ENCODE measurements at regions not wholly inside any gene's neighbourhood (a gene's known extent, or its start where the extent isn't known, plus 50 kb on each side); places are given as distances from the start of the nearest gene placed in this dataset.

DNA sequence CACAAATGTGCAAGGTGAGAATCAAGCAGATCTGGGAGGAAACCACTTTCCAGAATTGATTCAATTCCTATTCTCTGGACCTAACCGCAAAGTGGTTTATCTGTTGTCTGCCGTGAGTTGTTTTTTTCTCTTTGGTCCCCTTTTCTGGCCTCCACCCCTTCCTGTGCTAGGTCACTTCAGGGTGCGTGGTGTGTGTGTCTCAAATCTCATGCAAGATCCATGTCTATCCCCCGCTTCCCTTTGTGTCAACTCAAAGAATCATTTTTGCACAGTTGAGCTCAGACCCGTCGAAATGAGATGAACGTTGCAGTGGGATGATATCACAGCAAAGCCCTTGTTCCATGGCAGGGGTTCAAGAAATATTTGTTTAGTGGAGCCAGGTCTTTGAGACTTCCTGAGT, 184.5 kb downstream of the GATA3 start:
- Histone ChIP-seq H3K36me3 (ENCODE audit: control insufficient read depth in 2 of 2, extremely low read depth in 1 of 2, insufficient read depth in 2 of 2, low read length in 2 of 2) (no peaks in the 10 kb centered on the region), H4K20me1 (replicated peaks; ENCODE audit: control insufficient read depth, extremely low read depth, insufficient read depth, low read length) (no peaks in the 10 kb centered on the region), H2AFZ (ENCODE audit: low read depth, low read length) (no peak overlapping the region), H3K4me2 (ENCODE audit: insufficient read depth, low read length) (no peak overlapping the region), H3K9me1 (replicated peaks; ENCODE audit: control insufficient read depth, extremely low read depth, insufficient read depth, low read length) (no peaks in the 10 kb centered on the region), H3K27me3 (ENCODE audit: control insufficient read depth in 2 of 2, insufficient read depth in 2 of 2, low read length in 2 of 2) (no peaks in the 10 kb centered on the region), H3K27ac (ENCODE audit: insufficient read depth, low read depth, low read length) (no peak overlapping the region), H3K4me1 (ENCODE audit: control insufficient read depth, extremely low read depth, insufficient read depth, low read length) (no peaks in the 10 kb centered on the region), H3K79me2 (ENCODE audit: control insufficient read depth, insufficient read depth, low read length) (no peaks in the 10 kb centered on the region), H3K9ac (replicated peaks; ENCODE audit: extremely low read depth, insufficient read depth, low read length) (no peak overlapping the region), H3K9me3 (replicated peaks; ENCODE audit: control insufficient read depth, insufficient read depth, low read length) (no peaks in the 10 kb centered on the region), H3K4me3 (replicated peaks in 1 of 3; ENCODE audit: insufficient read depth in 1 of 3, low read depth in 1 of 3, low read length in 3 of 3) (no peak overlapping the region)
- FAIRE-seq (no peak), DNase-seq (ENCODE audit: low read depth, low spot score) (no peak)
- TF ChIP-seq POLR2A (IDR thresholded peaks at IDR 0.05; ENCODE audit: low read depth, low read length) (no peak), JUN (IDR thresholded peaks at IDR 0.05; ENCODE audit: borderline replicate concordance, insufficient read depth, insufficient read length, low read depth) (no peak), CTCF (IDR thresholded peaks at IDR 0.05; ENCODE audit: extremely low read depth in 1 of 2, insufficient read depth in 1 of 2, low read depth in 1 of 2, low read length in 2 of 2) (no peak), FOS (IDR thresholded peaks at IDR 0.05; ENCODE audit: borderline replicate concordance, insufficient read depth, low read length) (no peak), GATA2 (IDR thresholded peaks at IDR 0.05; ENCODE audit: insufficient read depth, insufficient read length, low read depth, low read length) (no peak), EZH2 (IDR thresholded peaks at IDR 0.05; ENCODE audit: borderline replicate concordance, low read depth, low read length, severe bottlenecking) (no peak), MYC (IDR thresholded peaks at IDR 0.05; ENCODE audit: low read depth, low read length) (no peak)
- TF ChIP-seq, protein P1, sequence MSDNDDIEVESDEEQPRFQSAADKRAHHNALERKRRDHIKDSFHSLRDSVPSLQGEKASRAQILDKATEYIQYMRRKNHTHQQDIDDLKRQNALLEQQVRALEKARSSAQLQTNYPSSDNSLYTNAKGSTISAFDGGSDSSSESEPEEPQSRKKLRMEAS (IDR thresholded peaks at IDR 0.05; ENCODE audit: insufficient read depth, insufficient read length) = no peak
- dilution Hi-C loops (cut with MboI; ENCODE audit: extremely low pct_ligation_motif_present, low sequenced_read_pairs) = no loop called here
- ChIA-PET POLR2A (no interaction called here), CTCF (interaction anchor here (1.0 kb wide), 1 partner anchor 9 kb away, joined by 3 read pairs; no protein-coding TSS in a partner anchor)
- BruUV-seq (replicated peaks) = no TSS peak
- intact Hi-C loops (cut with micrococcal nuclease) = no loop called here

All from endothelial cell of umbilical vein (primary cell).